Gastrocnemius medialis (tissue), 4 donors: ENCODE measurements at regions not wholly inside any gene's neighbourhood (a gene's known extent, or its start where the extent isn't known, plus 50 kb on each side); places are given as distances from the start of the nearest gene placed in this dataset.

Experiments used
- POLR2A ChIP-seq, 2 donors: fragments of 450-650 bp; IDR thresholded peaks; one replicate each; pipeline ENCODE4 v1.6.1; 2017; ENCODE audit warnings: antibody characterized with exemption in 2 of 2, mild to moderate bottlenecking in 2 of 2, moderate library complexity in 2 of 2
- TF ChIP-seq, protein P1 (sequence below), 5 experiments: fragments of 450-650 bp in 3 of 5; fragments of 200-600 bp in 2 of 5; sonication (generic) in 2 of 5; IDR thresholded peaks in 4 of 5; conservative IDR thresholded peaks in 1 of 5; 1 replicate in 4 of 5; 2 replicates in 1 of 5; pipeline ENCODE4 v1.5.1; 2016 to 2019; ENCODE audit warnings: antibody characterized with exemption in 5 of 5, mild to moderate bottlenecking in 3 of 5, moderate library complexity in 3 of 5

DNA sequence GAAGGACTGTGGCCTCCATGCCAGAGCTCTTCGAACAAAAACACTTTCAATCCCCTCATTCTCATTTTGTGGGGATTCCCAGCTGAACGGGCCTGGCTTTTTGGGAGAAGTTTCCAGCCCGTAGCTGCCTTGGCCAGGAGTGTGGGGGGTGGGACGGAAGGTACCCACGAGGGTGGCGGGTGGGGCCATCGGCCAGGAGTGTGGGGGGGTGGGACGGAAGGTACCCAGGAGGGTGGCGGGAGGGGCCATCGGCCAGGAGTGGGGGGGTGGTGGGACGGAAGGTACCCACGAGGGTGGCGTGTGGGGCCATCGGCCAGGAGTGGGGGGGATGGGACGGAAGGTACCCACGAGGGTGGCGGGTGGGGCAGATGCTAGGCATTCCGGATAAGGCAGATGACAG, 71.7 kb upstream of the ZBTB18 start:
- TF ChIP-seq, protein P1, sequence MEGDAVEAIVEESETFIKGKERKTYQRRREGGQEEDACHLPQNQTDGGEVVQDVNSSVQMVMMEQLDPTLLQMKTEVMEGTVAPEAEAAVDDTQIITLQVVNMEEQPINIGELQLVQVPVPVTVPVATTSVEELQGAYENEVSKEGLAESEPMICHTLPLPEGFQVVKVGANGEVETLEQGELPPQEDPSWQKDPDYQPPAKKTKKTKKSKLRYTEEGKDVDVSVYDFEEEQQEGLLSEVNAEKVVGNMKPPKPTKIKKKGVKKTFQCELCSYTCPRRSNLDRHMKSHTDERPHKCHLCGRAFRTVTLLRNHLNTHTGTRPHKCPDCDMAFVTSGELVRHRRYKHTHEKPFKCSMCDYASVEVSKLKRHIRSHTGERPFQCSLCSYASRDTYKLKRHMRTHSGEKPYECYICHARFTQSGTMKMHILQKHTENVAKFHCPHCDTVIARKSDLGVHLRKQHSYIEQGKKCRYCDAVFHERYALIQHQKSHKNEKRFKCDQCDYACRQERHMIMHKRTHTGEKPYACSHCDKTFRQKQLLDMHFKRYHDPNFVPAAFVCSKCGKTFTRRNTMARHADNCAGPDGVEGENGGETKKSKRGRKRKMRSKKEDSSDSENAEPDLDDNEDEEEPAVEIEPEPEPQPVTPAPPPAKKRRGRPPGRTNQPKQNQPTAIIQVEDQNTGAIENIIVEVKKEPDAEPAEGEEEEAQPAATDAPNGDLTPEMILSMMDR (IDR thresholded peaks at IDR 0.05 in 4 of 5, conservative IDR thresholded peaks at IDR 0.05 in 1 of 5): no peak
- TF ChIP-seq POLR2A (IDR thresholded peaks at IDR 0.05): no peak
